Loucy (cell line): ENCODE measurements at regions not wholly inside any gene's neighbourhood (a gene's known extent, or its start where the extent isn't known, plus 50 kb on each side); places are given as distances from the start of the nearest gene placed in this dataset.

Experiments
- H2AFZ ChIP-seq: fragments of 200-600 bp; sonication (generic); 2 replicates; pipeline ENCODE4 v1.6.0; 2016; ENCODE audit warnings: antibody characterized with exemption, mild to moderate bottlenecking, low read length, moderate library complexity
- H3F3A ChIP-seq: fragments of 200-600 bp; 2 replicates; pipeline ENCODE4 v1.6.0; 2016; ENCODE audit warnings: antibody characterized with exemption, low read depth, mild to moderate bottlenecking
- H3K27me3 ChIP-seq: fragments of 200-600 bp; sonication (generic); 2 replicates; pipeline ENCODE4 v1.6.1; 2014; ENCODE audit warnings: low read length, mild to moderate bottlenecking; ENCODE audit not compliant: insufficient read depth, poor library complexity, severe bottlenecking
- H3K36me3 ChIP-seq: fragments of 200-600 bp; sonication (generic); 2 replicates; pipeline ENCODE4 v1.6.1; 2016; ENCODE audit warnings: low read length; ENCODE audit not compliant: insufficient read depth
- H3K4me1 ChIP-seq: fragments of 200-600 bp; sonication (generic); 2 replicates; pipeline ENCODE4 v1.5.1; 2014; ENCODE audit warnings: low read length, mild to moderate bottlenecking; ENCODE audit not compliant: insufficient read depth, poor library complexity, severe bottlenecking
- H3K4me2 ChIP-seq: fragments of 200-600 bp; sonication (generic); 2 replicates; pipeline ENCODE4 v1.6.0; 2014; ENCODE audit warnings: antibody characterized with exemption, low read length, low read depth, mild to moderate bottlenecking; ENCODE audit not compliant: poor library complexity, severe bottlenecking
- H3K4me3 ChIP-seq: fragments of 200-600 bp; sonication (generic); 2 replicates; pipeline ENCODE4 v1.5.1; 2014; ENCODE audit warnings: low read length, mild to moderate bottlenecking, mixed read lengths; ENCODE audit not compliant: poor library complexity, severe bottlenecking
- H3K79me2 ChIP-seq: fragments of 200-600 bp; sonication (generic); 2 replicates; pipeline ENCODE4 v1.6.1; 2014; ENCODE audit warnings: low read length; ENCODE audit not compliant: insufficient read depth
- H3K9ac ChIP-seq: fragments of 200-600 bp; sonication (generic); 2 replicates; pipeline ENCODE4 v1.6.0; 2014; ENCODE audit warnings: mild to moderate bottlenecking, low read depth, low read length, moderate library complexity; ENCODE audit not compliant: poor library complexity, severe bottlenecking
- H3K9me2 ChIP-seq: fragments of 200-600 bp; sonication (generic); replicated peaks from 2 replicates; pipeline ENCODE4 v1.6.1; 2016; ENCODE audit warnings: low read depth, low read length, mixed read lengths
- H3K9me3 ChIP-seq: fragments of 200-600 bp; sonication (generic); 2 replicates; pipeline ENCODE4 v1.6.1; 2014; ENCODE audit warnings: mild to moderate bottlenecking, antibody characterized with exemption, low read length, low read depth; ENCODE audit not compliant: insufficient read depth
- H4K20me1 ChIP-seq: fragments of 200-600 bp; sonication (generic); 2 replicates; pipeline ENCODE4 v1.6.0; 2014; ENCODE audit warnings: antibody characterized with exemption, low read length, mild to moderate bottlenecking; ENCODE audit not compliant: insufficient read depth, poor library complexity, severe bottlenecking
- EZH2phosphoT487 ChIP-seq: fragments of 200-600 bp; IDR thresholded peaks from 2 replicates; pipeline ENCODE4 v1.6.1; 2018; ENCODE audit warnings: antibody characterized with exemption, mild to moderate bottlenecking, moderate library complexity, borderline replicate concordance
- TF ChIP-seq, protein P1 (sequence below): fragments of 200-600 bp; sonication (generic); conservative IDR thresholded peaks from 2 replicates; pipeline ENCODE4 v1.5.1; 2014; ENCODE audit warnings: mild to moderate bottlenecking, antibody characterized with exemption, low read length

DNA sequence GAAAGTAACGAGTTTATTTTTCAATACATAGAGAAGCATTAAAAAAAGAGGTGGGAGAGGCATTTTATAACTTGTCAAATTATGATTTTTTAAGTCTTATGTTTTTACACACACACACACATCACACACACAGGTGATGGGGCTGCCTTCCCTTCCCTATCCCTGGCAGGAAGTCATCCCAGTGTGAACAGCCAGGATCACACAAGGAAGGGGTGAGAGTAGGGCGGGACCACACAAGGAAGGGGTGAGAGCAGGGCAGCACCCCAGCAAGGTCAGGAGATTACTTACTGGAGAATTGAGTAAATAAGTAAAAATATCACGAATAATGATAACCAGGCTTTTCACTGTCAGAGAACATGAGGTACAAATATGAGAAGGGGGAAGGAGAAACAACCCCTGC is 372.6 kb downstream of the SEC23A start:
- Histone ChIP-seq H3K4me3 (no peak overlapping the region), H3F3A (no peaks in the 10 kb centered on the region), H4K20me1 (no peaks in the 10 kb centered on the region), H3K4me1 (no peaks in the 10 kb centered on the region), H3K36me3 (no peaks in the 10 kb centered on the region), H3K79me2 (no peaks in the 10 kb centered on the region), H3K9ac (no peak overlapping the region), H3K9me3 (no peaks in the 10 kb centered on the region), H3K27me3 (no peaks in the 10 kb centered on the region), H3K9me2 (no peaks in the 10 kb centered on the region), H2AFZ (no peak overlapping the region), H3K4me2 (no peak overlapping the region)
- no peak for TF ChIP-seq EZH2phosphoT487
- TF ChIP-seq, protein P1, sequence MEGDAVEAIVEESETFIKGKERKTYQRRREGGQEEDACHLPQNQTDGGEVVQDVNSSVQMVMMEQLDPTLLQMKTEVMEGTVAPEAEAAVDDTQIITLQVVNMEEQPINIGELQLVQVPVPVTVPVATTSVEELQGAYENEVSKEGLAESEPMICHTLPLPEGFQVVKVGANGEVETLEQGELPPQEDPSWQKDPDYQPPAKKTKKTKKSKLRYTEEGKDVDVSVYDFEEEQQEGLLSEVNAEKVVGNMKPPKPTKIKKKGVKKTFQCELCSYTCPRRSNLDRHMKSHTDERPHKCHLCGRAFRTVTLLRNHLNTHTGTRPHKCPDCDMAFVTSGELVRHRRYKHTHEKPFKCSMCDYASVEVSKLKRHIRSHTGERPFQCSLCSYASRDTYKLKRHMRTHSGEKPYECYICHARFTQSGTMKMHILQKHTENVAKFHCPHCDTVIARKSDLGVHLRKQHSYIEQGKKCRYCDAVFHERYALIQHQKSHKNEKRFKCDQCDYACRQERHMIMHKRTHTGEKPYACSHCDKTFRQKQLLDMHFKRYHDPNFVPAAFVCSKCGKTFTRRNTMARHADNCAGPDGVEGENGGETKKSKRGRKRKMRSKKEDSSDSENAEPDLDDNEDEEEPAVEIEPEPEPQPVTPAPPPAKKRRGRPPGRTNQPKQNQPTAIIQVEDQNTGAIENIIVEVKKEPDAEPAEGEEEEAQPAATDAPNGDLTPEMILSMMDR: no peak

DNA sequence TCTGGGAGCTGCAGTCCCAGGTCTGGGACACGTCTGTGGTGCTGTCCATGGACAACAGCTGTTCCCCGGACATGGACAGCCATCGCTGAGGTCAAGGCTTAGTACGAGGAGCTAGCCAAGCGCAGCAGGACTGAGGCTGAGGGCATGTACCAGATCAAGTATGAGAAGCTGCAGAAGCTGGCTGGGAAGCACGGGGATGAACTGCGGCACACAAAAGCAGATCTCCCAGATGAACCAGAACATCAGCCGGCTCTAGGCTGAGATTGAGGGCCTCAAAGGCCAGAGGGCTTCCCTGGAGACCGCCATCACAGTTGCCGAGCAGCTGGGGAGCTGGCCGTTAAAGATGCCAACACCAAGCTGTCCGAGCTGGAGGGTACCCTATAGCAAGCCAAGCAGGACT is 375.3 kb downstream of the SEC23A start:
- no peak overlapping the region for H2AFZ ChIP-seq
- H3K4me1 ChIP-seq: no peaks in the 10 kb centered on the region
- H3F3A ChIP-seq: no peaks in the 10 kb centered on the region
- no peak for TF ChIP-seq EZH2phosphoT487
- TF ChIP-seq, protein P1: no peak
- no peaks in the 10 kb centered on the region for H3K9me2 ChIP-seq
- H3K79me2 ChIP-seq: no peaks in the 10 kb centered on the region
- no peaks in the 10 kb centered on the region for H4K20me1 ChIP-seq
- no peak overlapping the region for H3K4me2 ChIP-seq
- no peak overlapping the region for H3K9ac ChIP-seq
- no peaks in the 10 kb centered on the region for H3K36me3 ChIP-seq
- H3K9me3 ChIP-seq: no peaks in the 10 kb centered on the region
- no peaks in the 10 kb centered on the region for H3K27me3 ChIP-seq
- no peak overlapping the region for H3K4me3 ChIP-seq

DNA sequence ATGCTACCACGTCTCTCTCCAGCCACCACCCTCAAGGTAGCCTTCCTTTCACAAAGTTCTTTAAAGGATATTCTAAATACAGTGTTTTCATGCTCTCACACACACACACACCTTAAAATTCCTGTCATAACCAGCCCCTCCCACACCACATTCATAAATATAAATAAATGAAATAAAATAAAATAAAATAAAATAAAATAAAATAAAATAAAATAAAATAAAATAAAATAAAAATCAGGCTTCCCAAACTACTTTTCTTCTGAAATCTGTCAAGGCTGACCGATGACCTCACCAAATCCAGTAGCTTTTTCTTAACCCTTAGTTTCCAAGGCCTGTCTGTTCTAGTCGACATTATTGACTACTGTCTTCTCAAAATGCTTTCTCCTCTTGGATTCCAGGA is 378.4 kb downstream of the SEC23A start:
- Histone ChIP-seq H3K79me2 (no peaks in the 10 kb centered on the region), H3F3A (no peaks in the 10 kb centered on the region), H2AFZ (no peak overlapping the region), H3K9ac (no peak overlapping the region), H3K4me3 (no peak overlapping the region), H3K9me2 (no peaks in the 10 kb centered on the region), H3K4me1 (no peaks in the 10 kb centered on the region), H4K20me1 (no peaks in the 10 kb centered on the region), H3K4me2 (no peak overlapping the region), H3K36me3 (no peaks in the 10 kb centered on the region), H3K9me3 (no peaks in the 10 kb centered on the region), H3K27me3 (no peaks in the 10 kb centered on the region)
- TF ChIP-seq EZH2phosphoT487: no peak
- TF ChIP-seq, protein P1: no peak
